Activated CD8-positive, alpha-beta memory T cell treated with anti-CD3 and anti-CD28 coated beads for 36 hours (primary cell): ENCODE measurements at regions not wholly inside any gene's neighbourhood (a gene's known extent, or its start where the extent isn't known, plus 50 kb on each side); places are given as distances from the start of the nearest gene placed in this dataset.

Source experiments
- CTCF ChIA-PET: fragments of 350-600 bp; sonication (Branson Sonifier 250); formaldehyde crosslinking; loops from one replicate; lab custom pipeline; 2021; ENCODE audit warnings: antibody characterized with exemption; lab: Charles Lee
- POLR2A ChIA-PET: fragments of 350-600 bp; sonication (Branson Sonifier 250); formaldehyde crosslinking; loops from one replicate; lab custom pipeline; 2021; ENCODE audit warnings: antibody characterized with exemption; lab: Charles Lee

GRCh38 chr10:108691126-108691525 is 1232.2 kb downstream of the XPNPEP1 start:
- ChIA-PET CTCF (no interaction called here), POLR2A (no interaction called here)

GRCh38 chr10:108690530-108690929 is 1232.8 kb downstream of the XPNPEP1 start:
- ChIA-PET POLR2A (no interaction called here), CTCF (no interaction called here)

DNA sequence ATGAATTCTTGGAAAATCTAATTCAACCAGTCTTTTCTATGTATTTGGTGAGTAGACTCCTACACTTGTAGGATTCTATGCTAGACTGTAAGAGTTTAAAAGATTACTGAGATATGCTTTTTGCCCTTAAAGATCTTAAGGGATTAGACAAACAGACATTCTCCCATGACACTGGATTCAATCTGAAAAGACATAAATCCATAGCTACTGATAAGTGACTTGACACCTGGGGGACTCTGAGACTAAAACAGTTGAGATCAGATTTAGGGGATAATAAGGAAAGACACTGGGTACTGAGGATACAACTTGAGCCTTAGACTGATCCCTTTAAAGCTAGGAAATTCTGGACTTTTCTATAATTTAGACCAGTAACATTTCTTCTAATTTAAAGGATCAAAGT is 1233.4 kb downstream of the XPNPEP1 start:
- ChIA-PET CTCF (no interaction called here), POLR2A (no interaction called here)

- ChIA-PET CTCF (no interaction called here), POLR2A (no interaction called here)
Observed at GRCh38 chr10:108688314-108688713, 1235.0 kb downstream of the XPNPEP1 start.

GRCh38 chr10:108685863-108686531 is 1237.3 kb downstream of the XPNPEP1 start:
- ChIA-PET POLR2A (no interaction called here), CTCF (no interaction called here)

GRCh38 chr10:108684431-108684830 is 1238.9 kb downstream of the XPNPEP1 start:
- ChIA-PET CTCF (no interaction called here), POLR2A (no interaction called here)

DNA sequence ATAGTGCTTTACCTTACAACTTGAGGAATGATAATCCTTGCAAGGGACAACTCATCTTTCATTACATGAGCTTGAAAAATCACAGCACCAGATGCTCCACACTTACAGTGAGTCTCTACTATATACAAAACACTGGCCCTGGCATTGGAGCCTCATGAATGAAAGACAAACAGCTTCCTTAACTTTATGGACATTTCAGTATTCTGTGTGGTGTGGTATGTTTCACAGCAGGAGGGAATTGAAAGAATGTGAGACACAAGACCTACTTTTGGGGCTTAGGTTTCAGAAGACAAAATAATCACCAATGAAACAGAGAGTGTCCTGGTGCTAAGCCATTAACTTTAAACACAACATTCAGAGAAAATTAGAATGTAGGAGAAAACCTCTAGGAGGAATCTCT is 1249.6 kb downstream of the XPNPEP1 start:
- CTCF ChIA-PET = no interaction called here
- POLR2A ChIA-PET = no interaction called here

DNA sequence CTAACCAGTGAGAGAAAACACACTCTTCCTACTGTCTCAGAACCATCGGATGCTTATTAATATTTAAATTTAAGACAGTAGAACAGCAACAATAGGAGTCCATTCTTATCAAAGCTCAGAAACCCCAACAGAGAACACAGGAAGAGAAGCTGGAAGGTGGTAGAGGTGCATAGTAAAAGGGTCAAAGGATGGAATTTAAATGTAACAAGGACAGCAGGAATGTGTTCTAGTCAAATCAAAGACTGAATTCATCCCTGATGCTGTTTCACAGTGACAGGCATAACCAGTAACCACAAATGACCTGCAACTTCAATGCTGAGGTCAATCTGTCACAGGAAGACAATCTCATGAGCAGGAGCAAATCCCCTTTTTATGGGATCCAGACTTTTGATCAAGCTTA is 1259.7 kb downstream of the XPNPEP1 start:
- CTCF ChIA-PET = no interaction called here
- POLR2A ChIA-PET = no interaction called here

- ChIA-PET POLR2A (no interaction called here), CTCF (no interaction called here)
Observed at GRCh38 chr10:108662975-108663374, 1260.3 kb downstream of the XPNPEP1 start.

DNA sequence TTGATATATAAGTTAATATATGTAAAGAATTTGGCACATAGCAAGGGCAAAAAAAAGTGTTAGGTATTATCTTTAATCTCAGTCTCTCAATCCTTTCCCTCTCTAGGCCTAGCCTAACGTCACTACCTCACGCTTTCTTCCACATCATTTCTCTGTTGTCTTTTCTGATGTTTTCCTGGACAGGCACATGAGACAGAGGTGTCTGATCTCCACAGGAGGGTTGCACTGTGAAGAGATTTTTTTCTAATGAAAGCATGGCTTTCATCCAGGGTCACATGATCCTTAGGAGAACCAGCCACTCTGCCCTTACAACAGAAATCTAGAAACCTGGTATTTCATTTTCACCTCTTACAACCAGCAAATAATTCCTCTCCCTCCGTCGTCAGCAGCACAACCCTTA is 1268.3 kb downstream of the XPNPEP1 start:
- CTCF ChIA-PET = no interaction called here
- POLR2A ChIA-PET = no interaction called here

GRCh38 chr10:108653531-108653930 is 1269.8 kb downstream of the XPNPEP1 start:
- POLR2A ChIA-PET = no interaction called here
- CTCF ChIA-PET = no interaction called here

GRCh38 chr10:108639010-108639409 is 1284.3 kb downstream of the XPNPEP1 start:
- ChIA-PET POLR2A (no interaction called here), CTCF (no interaction called here)

- ChIA-PET POLR2A (no interaction called here), CTCF (no interaction called here)
Observed at GRCh38 chr10:108638225-108638624, 1285.1 kb downstream of the XPNPEP1 start.

- CTCF ChIA-PET = no interaction called here
- POLR2A ChIA-PET = no interaction called here
Observed at GRCh38 chr10:108633046-108633445, 1290.3 kb downstream of the XPNPEP1 start.

- ChIA-PET CTCF (no interaction called here), POLR2A (no interaction called here)
Observed at GRCh38 chr10:108632144-108632543, 1291.2 kb downstream of the XPNPEP1 start.

- CTCF ChIA-PET = no interaction called here
- POLR2A ChIA-PET = no interaction called here
Observed at GRCh38 chr10:108631332-108631731, 1292.0 kb downstream of the XPNPEP1 start.

DNA sequence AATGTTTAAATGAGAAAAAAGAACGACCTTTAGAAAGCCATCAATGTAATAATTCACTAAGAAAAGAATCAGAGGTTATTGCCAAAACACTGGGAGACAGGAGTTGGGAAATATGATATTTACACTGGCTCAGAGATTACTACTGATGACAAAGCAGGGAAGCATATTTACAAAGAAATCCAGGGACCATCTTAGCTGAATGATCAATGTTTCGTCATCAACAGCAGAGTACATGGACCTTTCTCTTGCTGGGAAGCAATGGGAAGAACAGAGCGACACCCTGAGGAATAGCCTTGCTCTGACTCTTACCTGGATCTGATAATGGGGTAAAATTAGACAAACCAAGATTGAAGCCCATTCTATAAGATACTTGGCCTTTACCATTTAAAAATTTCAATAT is 1293.5 kb downstream of the XPNPEP1 start:
- ChIA-PET POLR2A (no interaction called here), CTCF (no interaction called here)

- ChIA-PET CTCF (no interaction called here), POLR2A (no interaction called here)
Observed at GRCh38 chr10:108624052-108624451, 1299.3 kb downstream of the XPNPEP1 start.

DNA sequence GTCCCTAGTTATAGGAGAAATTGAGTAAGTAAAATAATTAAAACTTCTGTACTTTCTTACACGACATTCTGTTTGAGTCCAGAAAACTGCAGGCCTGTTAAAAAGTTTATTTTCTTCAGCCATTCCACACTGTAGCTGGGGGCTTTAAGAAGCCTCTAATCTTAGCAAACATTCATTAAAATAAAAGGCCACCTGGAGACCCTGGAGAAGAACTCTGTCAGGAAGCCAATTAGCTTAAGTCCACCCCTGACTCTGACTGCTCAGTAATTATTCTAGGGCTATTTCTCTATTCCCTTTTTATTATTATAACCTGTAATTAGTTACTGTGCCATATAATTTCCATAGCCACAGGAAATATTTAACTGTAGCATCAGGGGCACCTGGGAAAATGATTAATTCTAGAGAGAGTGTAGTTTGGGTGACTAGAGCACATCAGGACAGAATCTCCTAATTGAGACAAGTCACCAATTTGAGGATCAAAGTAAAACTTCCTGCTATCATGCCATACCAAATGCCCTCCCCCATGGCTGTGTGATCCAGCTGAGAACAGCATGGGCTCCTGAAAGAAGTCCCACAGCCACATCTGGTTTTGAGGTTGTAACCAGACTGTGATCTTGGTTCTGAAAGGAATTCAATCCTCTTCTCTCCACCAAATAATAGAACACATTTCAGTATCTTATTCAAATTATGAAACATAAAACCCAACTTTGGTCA is 1302.3 kb downstream of the XPNPEP1 start:
- POLR2A ChIA-PET = no interaction called here
- CTCF ChIA-PET = no interaction called here

GRCh38 chr10:108616559-108617285 is 1306.6 kb downstream of the XPNPEP1 start:
- ChIA-PET CTCF (no interaction called here), POLR2A (no interaction called here)
